ENCODE measurements at regions not wholly inside any gene's neighbourhood (a gene's known extent, or its start where the extent isn't known, plus 50 kb on each side); places are given as distances from the start of the nearest gene placed in this dataset.

- TF ChIP-seq, protein P1, sequence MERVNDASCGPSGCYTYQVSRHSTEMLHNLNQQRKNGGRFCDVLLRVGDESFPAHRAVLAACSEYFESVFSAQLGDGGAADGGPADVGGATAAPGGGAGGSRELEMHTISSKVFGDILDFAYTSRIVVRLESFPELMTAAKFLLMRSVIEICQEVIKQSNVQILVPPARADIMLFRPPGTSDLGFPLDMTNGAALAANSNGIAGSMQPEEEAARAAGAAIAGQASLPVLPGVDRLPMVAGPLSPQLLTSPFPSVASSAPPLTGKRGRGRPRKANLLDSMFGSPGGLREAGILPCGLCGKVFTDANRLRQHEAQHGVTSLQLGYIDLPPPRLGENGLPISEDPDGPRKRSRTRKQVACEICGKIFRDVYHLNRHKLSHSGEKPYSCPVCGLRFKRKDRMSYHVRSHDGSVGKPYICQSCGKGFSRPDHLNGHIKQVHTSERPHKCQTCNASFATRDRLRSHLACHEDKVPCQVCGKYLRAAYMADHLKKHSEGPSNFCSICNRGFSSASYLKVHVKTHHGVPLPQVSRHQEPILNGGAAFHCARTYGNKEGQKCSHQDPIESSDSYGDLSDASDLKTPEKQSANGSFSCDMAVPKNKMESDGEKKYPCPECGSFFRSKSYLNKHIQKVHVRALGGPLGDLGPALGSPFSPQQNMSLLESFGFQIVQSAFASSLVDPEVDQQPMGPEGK (CRISPR knock-in tag; IDR thresholded peaks at IDR 0.05; ENCODE audit: borderline replicate concordance), result no peak
- no peak for TF ChIP-seq ARNTL (CRISPR knock-in tag; IDR thresholded peaks at IDR 0.05; ENCODE audit: borderline replicate concordance, low read depth)
These were observed 166.7 kb upstream of the SNX2 start for GRCh38 chr5:122608222-122608621.
